GM12864 (cell line): ENCODE measurements at regions not wholly inside any gene's neighbourhood (a gene's known extent, or its start where the extent isn't known, plus 50 kb on each side); places are given as distances from the start of the nearest gene placed in this dataset.

ENCODE experiments used
- DNase-seq: peaks from one replicate; pipeline ENCODE4 v3.0.0-alpha.2; 2011; ENCODE audit warnings: low read depth
- H3K4me3 ChIP-seq: 2 replicates; pipeline ENCODE4 v1.5.1; 2011; ENCODE audit warnings: mild to moderate bottlenecking, low read depth, low read length, control low read depth
- CTCF ChIP-seq: IDR thresholded peaks from 2 replicates; pipeline ENCODE4 v1.5.1; 2011; ENCODE audit warnings: low read depth, mild to moderate bottlenecking, moderate library complexity, low read length, control low read depth, inconsistent platforms; ENCODE audit errors: missing control alignments

- no peak for TF ChIP-seq CTCF
- no peak for DNase-seq
These were observed 487.4 kb upstream of the TENM3 start for GRCh38 chr4:181755846-181756245.

GRCh38 chr4:181756451-181757095 is 486.6 kb upstream of the TENM3 start:
- H3K4me3 ChIP-seq = no peak overlapping the region
- no peak for DNase-seq
- no peak for TF ChIP-seq CTCF

More at GRCh38 chr4:181755846-181756245, 487.4 kb upstream of the TENM3 start:
- no peak overlapping the region for H3K4me3 ChIP-seq

GRCh38 chr4:181757098-181757497 is 486.1 kb upstream of the TENM3 start:
- H3K4me3 ChIP-seq = no peak overlapping the region
- DNase-seq = no peak
- no peak for TF ChIP-seq CTCF

- no peak for DNase-seq
- TF ChIP-seq CTCF = no peak
These were observed 485.1 kb upstream of the TENM3 start for GRCh38 chr4:181757910-181758660.

GRCh38 chr4:181760560-181760959 is 482.6 kb upstream of the TENM3 start:
- no peak for DNase-seq

More at GRCh38 chr4:181757910-181758660, 485.1 kb upstream of the TENM3 start:
- no peak overlapping the region for H3K4me3 ChIP-seq

GRCh38 chr4:181761156-181761555 is 482.0 kb upstream of the TENM3 start:
- H3K4me3 ChIP-seq = no peak overlapping the region
- no peak for TF ChIP-seq CTCF
- no peak for DNase-seq

More at GRCh38 chr4:181760560-181760959, 482.6 kb upstream of the TENM3 start:
- no peak overlapping the region for H3K4me3 ChIP-seq
- TF ChIP-seq CTCF = no peak
